GM19324 (cell line): ENCODE measurements at regions not wholly inside any gene's neighbourhood (a gene's known extent, or its start where the extent isn't known, plus 50 kb on each side); places are given as distances from the start of the nearest gene placed in this dataset.

Source experiments
- ATAC-seq: cut with Tn5 transposase; IDR thresholded peaks from one replicate; pipeline ENCODE4 v1.9.1; 2021; ENCODE audit warnings: mild to moderate bottlenecking, moderate library complexity; ENCODE audit not compliant: unreplicated experiment, low FRiP score

DNA sequence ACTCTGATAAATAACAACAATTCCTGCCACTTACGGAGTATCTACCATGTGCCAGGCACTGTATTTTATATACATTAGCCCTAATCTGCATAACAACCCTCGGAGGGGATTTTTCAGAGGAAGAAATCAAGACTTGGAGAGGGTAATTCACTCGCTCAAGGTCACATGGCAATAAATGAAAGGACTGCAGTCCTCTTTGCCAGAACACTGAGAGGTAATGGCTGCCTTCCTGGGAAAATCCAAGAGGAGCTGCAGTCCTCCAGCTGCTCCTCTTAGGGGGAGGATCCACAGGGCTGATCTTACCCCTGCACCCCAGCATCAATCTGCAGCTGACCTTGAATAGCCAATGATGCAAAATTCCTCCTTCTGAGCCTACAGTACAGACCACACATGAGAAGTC lies 114.1 kb upstream of the RPL38 start:
- no peak for ATAC-seq

DNA sequence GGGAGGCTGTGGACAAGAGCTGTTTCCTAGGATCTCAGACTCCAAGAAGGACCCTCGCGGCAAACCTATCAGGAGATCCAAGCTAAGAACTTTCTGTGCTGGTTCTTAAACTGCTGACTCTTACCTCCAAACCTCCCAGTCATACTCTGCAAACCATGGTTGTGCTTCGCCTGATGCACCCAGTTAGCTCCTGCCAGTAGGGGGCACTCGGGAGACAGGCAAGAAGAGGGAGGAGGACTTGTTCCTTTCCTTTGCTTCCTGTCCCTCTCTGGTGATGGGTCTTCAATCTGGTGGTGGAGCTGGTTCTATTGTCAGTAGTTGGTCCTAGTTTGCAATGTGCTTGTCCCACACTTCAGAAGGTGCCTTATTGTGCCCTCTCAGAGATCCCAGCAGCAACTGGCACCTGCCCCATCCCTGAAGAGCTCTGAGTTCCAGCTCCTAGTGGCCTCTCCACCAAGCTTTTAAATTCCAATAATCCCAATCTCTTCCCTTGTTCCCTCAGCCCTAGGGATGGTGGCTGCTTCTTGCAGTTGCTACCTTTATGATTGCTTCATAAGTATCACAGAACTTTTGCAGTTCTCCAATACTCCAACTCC lies 113.5 kb upstream of the RPL38 start:
- ATAC-seq: no peak

DNA sequence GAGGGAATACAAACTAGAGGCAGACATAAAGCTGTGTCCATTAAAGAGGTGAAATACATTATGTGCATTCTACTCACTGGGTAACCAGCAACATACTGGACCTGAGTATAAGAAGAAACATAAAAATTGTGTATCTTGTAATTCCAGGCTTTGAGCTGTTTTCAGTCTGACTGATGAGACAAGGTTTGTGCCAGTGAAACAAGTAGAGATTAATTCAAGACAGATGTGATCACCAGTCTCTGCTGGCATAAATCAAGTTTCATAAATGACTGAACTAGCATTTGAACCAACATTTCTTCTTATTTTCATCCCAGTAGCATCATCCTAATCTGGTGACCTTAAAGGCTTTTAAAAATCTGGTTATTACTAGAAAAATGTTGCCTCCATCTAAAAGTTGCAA lies 108.8 kb upstream of the RPL38 start:
- ATAC-seq: no peak

- no peak for ATAC-seq
These were observed 107.0 kb upstream of the RPL38 start for GRCh38 chr17:74096456-74096855.

GRCh38 chr17:74097450-74098135 lies 105.9 kb upstream of the RPL38 start:
- ATAC-seq: no peak

- no peak for ATAC-seq
These were observed 105.1 kb upstream of the RPL38 start for GRCh38 chr17:74098136-74099024.

DNA sequence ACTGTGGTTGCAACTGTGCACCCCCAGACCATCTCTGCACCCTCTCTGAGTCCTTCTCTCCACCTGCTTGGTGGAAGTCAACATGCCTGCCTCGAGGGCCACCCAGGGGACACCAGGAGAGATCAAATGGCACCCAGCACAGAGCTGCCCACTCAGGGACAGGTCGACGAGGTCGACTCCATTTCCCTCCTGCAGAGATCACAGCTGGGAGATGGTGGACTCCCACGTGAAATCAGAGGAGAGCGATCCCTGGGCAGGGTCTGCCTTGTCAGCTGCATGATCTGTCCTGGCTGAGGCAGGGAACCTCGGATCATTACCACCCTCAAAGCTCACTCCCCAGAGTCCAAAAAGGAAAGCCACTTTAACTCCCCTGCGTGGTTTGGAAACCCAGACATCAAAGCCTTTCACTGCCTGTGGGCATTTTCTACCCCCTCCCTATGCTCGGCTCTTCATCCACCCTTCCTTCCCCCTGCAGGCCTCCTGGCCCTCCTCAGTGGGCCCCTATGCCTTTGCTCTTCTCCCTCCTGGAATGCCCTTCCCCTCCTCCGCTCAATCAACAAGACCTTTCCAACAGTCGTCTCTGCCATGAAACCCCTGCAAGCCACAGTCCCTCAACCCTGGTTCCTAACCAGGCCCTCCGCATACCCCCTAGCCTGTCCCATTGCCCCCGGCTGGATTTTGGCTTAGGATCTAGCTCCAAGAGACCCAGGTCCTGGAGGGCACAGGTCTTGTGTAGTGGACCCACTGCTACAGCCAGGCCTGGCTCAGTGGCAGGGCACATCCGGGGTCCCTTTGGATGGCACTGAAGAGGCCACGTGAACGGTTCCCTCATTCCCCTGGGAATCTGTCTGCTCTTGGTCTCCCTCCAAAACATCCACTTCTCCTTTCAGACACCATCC lies 103.8 kb upstream of the RPL38 start:
- ATAC-seq: no peak

DNA sequence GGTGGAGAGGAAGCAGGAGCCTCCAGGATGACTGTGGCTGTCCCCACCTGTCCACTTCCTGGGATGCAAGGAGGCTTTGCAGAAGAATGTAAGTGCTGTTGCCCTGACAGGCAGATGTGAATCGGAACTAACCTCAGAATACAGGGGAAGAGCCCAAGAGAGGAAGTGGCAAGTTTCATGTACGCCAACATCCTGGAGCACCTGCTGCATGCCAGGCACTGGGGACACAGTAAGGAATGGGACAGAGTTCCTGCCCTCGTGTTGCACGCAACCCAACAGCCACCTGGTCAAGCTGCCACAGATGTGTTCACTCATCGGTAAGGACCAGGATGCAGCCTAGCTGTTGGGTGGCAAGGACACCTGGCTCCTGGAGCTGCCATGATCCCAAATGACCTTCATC lies 98.6 kb upstream of the RPL38 start:
- no peak for ATAC-seq

GRCh38 chr17:74107107-74107506 lies 96.4 kb upstream of the RPL38 start:
- ATAC-seq: no peak

DNA sequence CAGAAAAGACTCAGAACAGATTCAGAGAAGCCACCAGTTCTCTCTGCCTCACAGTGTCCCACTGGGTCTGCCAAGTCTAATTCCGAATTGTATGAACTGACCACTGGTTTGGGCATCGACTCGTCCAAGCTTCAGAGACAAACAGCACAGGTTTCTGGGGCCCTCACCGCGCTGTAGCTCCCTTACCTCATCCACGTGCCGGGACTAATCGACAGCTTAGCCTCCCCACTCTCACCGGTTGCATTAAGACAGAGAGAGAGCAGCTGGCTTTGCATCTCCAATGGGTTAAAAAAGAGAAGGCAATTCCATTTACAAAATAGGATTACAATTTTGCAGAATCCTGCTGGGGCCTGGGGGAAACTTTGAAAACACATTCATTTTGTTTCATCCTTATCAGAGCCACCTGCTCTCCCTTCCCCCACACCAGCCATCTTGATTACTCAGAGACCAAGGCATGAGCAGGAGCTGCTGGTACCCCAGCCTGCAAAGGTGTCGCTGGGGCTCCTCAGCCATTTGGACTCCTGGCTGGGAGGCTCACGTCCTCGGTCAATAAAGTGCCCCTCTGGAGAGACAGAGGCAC lies 95.3 kb upstream of the RPL38 start:
- ATAC-seq: no peak

DNA sequence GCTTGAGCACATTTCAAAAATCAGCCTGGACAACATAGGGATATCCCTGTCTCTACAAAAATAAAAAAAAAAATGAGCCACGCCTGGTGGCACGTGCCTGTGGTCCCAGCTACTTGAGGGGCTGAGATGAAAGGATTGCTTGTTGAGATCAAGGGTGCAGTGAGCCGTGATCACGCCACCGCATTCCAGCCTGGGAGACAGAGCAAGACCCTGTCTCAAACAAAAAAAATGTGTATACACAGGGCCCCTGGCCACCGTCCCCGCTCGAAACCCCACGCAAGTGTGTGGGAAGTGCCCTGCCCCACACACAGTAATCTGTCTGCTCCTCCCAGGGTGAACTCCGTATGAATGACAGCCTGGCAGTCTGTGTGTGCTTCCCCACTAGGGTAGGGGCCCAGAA lies 93.0 kb upstream of the RPL38 start:
- no peak for ATAC-seq

GRCh38 chr17:74113326-74113725 lies 90.2 kb upstream of the RPL38 start:
- ATAC-seq: no peak

- no peak for ATAC-seq
These were observed 89.5 kb upstream of the RPL38 start for GRCh38 chr17:74113952-74114351.

DNA sequence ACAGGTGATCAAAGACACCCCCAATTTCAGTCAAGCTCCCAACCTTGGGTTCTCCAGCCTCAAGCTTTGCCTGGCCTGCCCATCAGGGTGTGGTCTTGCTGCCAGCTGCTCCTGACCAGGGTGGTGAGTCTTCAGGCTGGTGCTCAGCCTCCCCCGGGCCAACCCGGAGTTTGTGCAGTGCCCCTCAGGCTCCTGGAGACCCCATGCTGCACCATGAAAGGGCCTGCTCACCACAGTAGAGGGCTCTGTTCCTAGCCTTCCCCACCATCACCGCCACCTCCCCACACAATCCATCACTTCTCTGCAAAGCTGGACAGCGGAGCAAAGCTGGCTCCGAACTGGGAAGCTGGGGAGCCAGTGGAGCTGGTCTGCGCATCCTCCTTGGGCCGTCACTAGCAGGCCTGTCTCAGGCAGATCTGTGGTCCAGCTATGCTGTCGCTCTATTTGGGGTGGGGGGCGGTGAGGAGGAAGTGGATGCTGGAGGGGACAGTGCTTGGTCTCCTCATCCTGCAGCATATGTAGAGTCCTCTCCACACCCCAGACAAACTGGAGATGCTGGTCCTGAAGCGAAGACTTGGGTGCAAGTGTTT lies 88.5 kb upstream of the RPL38 start:
- ATAC-seq: no peak

DNA sequence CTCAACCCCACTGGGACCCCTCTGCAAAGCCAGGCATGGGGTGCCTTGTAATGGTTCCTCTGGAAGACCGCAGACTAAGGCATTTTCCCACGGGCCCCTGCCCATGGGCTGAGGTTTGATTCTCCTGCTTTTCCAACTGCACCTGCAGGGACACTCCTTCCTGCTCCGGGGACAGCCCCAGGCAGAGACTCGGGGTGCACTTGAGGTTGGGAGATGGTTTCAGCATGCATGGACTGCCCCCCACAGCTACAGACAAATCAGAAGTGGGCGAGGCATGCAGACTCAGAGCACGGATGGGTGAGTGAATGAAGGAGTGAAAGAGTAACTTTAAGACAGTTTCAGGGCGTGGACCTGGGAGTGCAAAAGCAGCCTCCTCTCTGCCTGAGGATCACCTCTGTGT lies 87.9 kb upstream of the RPL38 start:
- ATAC-seq: no peak

- no peak for ATAC-seq
These were observed 87.3 kb upstream of the RPL38 start for GRCh38 chr17:74116087-74116717.

DNA sequence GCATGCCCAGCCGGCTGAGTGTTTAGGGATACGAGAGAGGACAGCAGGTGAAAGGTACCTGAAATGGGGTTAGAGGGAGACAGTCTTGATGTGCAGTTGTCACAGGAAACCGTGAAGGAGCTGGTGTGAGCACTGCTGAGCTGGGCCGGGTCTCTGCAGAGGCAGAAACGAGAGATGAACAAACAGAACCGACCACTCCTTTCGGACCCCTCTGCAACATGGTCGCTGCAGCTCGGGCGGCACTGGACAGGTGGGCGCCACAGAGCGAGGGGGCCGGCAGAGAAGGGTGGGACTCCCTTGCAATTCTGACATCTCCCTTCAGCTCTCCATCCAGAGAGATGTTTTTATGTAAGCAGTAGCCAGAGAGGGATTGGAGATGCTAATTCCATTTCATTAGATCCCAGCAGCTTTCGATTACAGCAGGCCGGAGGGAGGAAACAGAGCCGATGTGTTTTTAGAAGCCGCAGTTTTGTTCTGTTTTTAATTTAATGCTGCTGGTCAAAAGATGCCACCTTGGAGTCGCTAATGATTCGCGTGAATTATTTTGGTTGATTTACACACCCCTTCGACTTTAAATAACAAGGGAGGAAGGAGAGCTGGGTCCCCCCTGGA lies 86.3 kb upstream of the RPL38 start:
- ATAC-seq: no peak

- no peak for ATAC-seq
These were observed 85.5 kb upstream of the RPL38 start for GRCh38 chr17:74117999-74118421.

DNA sequence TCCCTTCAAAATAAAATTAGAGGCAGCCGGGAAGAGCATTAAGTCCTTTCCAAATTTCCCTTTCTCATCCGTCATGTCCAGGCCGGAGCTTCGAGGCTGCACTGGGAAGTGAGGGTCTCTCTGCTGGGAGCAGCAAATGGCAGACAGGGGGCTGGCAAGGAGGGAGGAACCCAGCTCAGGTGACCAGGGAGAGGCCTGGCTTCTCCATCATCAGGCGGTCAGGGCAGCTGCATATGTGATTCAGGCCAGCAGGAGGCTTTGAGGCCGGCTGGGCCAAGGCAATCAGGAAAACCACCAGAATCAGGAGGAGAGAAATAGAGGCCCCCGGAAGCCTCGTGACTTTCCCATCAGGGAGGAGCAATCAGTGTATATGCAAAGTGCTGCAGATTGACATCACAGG lies 85.0 kb upstream of the RPL38 start:
- ATAC-seq: no peak
